ENCODE measurements at regions not wholly inside any gene's neighbourhood (a gene's known extent, or its start where the extent isn't known, plus 50 kb on each side); places are given as distances from the start of the nearest gene placed in this dataset.
"Not testable (repeated sequence)": the region's sequence is repeated elsewhere in the genome, so short reads cannot be mapped to it uniquely, and the experiment has no call there.

DNA sequence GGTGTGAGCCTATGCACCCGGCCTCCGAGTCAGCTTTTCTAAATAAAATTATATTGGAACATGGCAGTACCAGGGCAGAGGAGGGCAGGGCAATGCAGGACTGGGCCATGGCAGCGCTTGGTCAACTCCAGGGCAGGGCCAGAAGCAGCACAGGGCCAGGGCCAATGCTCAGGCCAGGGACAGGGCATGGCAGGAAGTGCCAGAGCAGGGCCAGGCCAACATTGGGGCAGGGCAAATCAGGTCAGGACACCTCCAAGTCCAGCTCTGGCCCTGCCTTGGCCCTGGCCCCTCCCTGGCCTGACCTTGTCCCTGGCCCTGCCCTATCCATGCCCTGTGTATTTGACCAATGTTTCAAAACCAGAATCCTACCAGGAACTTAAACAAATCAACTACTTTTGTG is 156.1 kb downstream of the LIPI start:
- H3F3A ChIP-seq (ENCODE audit: control insufficient read depth, insufficient read depth): no peaks in the 10 kb centered on the region
- no peaks in the 10 kb centered on the region for H3K9me2 ChIP-seq (replicated peaks; ENCODE audit: control insufficient read depth, low read length)
- H3K4me2 ChIP-seq (ENCODE audit: low read length): no peak overlapping the region
- no peaks in the 10 kb centered on the region for H4K20me1 ChIP-seq (ENCODE audit: control insufficient read depth, insufficient read depth, low read depth, low read length)
- peaks cover 51% of the 10 kb centered on the region for H3K79me2 ChIP-seq (ENCODE audit: control insufficient read depth, low read length)
- peaks cover 8% of the 10 kb centered on the region; the same call in 1 of the 2 replicates for H3K9me3 ChIP-seq (ENCODE audit: control insufficient read depth, insufficient read depth, low read length)
- TF ChIP-seq EZH2phosphoT487 (IDR thresholded peaks at IDR 0.05; ENCODE audit: borderline replicate concordance, low read length): no peak
- TF ChIP-seq, protein P1, sequence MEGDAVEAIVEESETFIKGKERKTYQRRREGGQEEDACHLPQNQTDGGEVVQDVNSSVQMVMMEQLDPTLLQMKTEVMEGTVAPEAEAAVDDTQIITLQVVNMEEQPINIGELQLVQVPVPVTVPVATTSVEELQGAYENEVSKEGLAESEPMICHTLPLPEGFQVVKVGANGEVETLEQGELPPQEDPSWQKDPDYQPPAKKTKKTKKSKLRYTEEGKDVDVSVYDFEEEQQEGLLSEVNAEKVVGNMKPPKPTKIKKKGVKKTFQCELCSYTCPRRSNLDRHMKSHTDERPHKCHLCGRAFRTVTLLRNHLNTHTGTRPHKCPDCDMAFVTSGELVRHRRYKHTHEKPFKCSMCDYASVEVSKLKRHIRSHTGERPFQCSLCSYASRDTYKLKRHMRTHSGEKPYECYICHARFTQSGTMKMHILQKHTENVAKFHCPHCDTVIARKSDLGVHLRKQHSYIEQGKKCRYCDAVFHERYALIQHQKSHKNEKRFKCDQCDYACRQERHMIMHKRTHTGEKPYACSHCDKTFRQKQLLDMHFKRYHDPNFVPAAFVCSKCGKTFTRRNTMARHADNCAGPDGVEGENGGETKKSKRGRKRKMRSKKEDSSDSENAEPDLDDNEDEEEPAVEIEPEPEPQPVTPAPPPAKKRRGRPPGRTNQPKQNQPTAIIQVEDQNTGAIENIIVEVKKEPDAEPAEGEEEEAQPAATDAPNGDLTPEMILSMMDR (IDR thresholded peaks at IDR 0.05; ENCODE audit: low read depth, low read length, poor library complexity, severe bottlenecking): no peak
- no peaks in the 10 kb centered on the region for H3K4me1 ChIP-seq (ENCODE audit: control insufficient read depth, low read length)
- no peaks in the 10 kb centered on the region for H3K27me3 ChIP-seq (ENCODE audit: control insufficient read depth, low read length)
- no peaks in the 10 kb centered on the region for H3K36me3 ChIP-seq (ENCODE audit: control insufficient read depth, low read length)
- H3K27ac ChIP-seq (ENCODE audit: low read depth, low read length): no peak overlapping the region
- H3K4me3 ChIP-seq (ENCODE audit: low read length): no peak overlapping the region

DNA sequence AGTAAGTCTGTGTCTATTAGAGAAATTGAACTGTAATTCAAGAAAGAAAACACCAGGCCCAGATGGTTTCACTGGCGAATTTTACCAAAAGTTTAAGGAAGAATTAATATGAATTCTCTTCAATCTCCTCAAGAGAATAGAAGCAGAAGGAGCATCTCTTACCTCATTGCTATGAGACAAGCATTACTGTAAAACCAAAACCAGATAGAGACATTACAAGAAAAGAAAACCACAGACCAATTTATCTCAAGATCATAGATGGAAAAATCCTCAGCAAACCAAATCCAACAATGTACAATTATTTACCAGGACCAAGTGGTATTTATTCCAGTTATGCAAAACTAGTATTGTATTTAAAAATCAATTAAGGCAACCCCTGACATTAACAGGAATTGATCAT is 160.6 kb downstream of the LIPI start:
- H4K20me1 ChIP-seq (ENCODE audit: control insufficient read depth, insufficient read depth, low read depth, low read length): no peaks in the 10 kb centered on the region
- H3K36me3 ChIP-seq (ENCODE audit: control insufficient read depth, low read length): no peaks in the 10 kb centered on the region
- H3K4me1 ChIP-seq (ENCODE audit: control insufficient read depth, low read length): no peaks in the 10 kb centered on the region
- H3K9me3 ChIP-seq (ENCODE audit: control insufficient read depth, insufficient read depth, low read length): no peaks in the 10 kb centered on the region
- H3K9me2 ChIP-seq (replicated peaks; ENCODE audit: control insufficient read depth, low read length): no peaks in the 10 kb centered on the region
- peaks cover 38% of the 10 kb centered on the region for H3K79me2 ChIP-seq (ENCODE audit: control insufficient read depth, low read length)
- H3K4me2 ChIP-seq (ENCODE audit: low read length): no peak overlapping the region
- H3F3A ChIP-seq (ENCODE audit: control insufficient read depth, insufficient read depth): no peaks in the 10 kb centered on the region
- H3K4me3 ChIP-seq (ENCODE audit: low read length): no peak overlapping the region
- TF ChIP-seq, protein P1 (IDR thresholded peaks at IDR 0.05; ENCODE audit: low read depth, low read length, poor library complexity, severe bottlenecking): no peak
- no peak for TF ChIP-seq EZH2phosphoT487 (IDR thresholded peaks at IDR 0.05; ENCODE audit: borderline replicate concordance, low read length)
- H3K27ac ChIP-seq (ENCODE audit: low read depth, low read length): no peak overlapping the region
- no peaks in the 10 kb centered on the region for H3K27me3 ChIP-seq (ENCODE audit: control insufficient read depth, low read length)

DNA sequence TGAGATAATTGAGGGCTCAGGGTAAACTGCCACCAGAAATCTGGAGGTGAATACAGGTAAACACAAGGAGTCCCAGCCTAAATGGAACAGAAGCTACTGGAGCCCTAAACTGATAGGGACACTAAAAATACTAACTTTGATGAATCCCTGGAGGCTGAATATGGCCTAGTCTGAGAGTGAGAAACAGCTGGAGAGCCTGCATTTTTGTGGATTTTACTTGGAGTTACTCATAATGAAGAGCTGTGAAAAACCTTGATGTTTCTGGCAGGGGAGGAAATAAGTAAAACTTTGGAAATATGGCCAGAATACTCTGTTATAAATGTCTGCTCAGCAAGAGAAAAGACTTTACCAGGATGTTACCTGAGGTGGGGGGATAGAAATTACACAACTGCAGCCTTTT is 164.4 kb downstream of the LIPI start:
- no peaks in the 10 kb centered on the region for H3K27me3 ChIP-seq (ENCODE audit: control insufficient read depth, low read length)
- no peak overlapping the region for H3K27ac ChIP-seq (ENCODE audit: low read depth, low read length)
- no peaks in the 10 kb centered on the region for H4K20me1 ChIP-seq (ENCODE audit: control insufficient read depth, insufficient read depth, low read depth, low read length)
- no peaks in the 10 kb centered on the region for H3K9me3 ChIP-seq (ENCODE audit: control insufficient read depth, insufficient read depth, low read length)
- no peaks in the 10 kb centered on the region for H3F3A ChIP-seq (ENCODE audit: control insufficient read depth, insufficient read depth)
- TF ChIP-seq EZH2phosphoT487 (IDR thresholded peaks at IDR 0.05; ENCODE audit: borderline replicate concordance, low read length): no peak
- TF ChIP-seq, protein P1 (IDR thresholded peaks at IDR 0.05; ENCODE audit: low read depth, low read length, poor library complexity, severe bottlenecking): no peak
- peaks cover 12% of the 10 kb centered on the region for H3K79me2 ChIP-seq (ENCODE audit: control insufficient read depth, low read length)
- no peak overlapping the region for H3K4me2 ChIP-seq (ENCODE audit: low read length)
- no peaks in the 10 kb centered on the region for H3K4me1 ChIP-seq (ENCODE audit: control insufficient read depth, low read length)
- H3K9me2 ChIP-seq (replicated peaks; ENCODE audit: control insufficient read depth, low read length): no peaks in the 10 kb centered on the region
- no peaks in the 10 kb centered on the region for H3K36me3 ChIP-seq (ENCODE audit: control insufficient read depth, low read length)
- no peak overlapping the region for H3K4me3 ChIP-seq (ENCODE audit: low read length)

DNA sequence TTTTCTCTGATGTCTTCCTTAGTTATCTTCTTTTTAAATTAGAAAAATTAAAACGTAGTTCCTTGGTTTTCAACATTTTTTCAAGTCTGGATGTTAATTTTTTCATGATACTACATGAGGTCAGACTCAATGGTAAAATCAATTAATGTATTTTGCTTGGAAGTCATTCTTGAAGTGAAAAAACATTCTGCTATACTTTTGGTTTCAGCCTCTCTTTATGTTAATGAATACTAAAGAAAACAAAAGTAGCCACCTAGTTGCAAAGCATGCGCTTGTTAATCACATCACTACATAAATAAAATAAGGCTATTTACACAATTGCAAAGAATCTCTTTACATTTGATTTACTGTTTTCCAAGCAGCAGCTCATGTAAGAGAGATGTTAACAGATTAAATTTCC is 170.4 kb downstream of the LIPI start:
- Histone ChIP-seq H3F3A (ENCODE audit: control insufficient read depth, insufficient read depth) (no peaks in the 10 kb centered on the region), H4K20me1 (ENCODE audit: control insufficient read depth, insufficient read depth, low read depth, low read length) (no peaks in the 10 kb centered on the region), H3K4me1 (ENCODE audit: control insufficient read depth, low read length) (no peaks in the 10 kb centered on the region), H3K9me3 (ENCODE audit: control insufficient read depth, insufficient read depth, low read length) (no peaks in the 10 kb centered on the region), H3K4me2 (ENCODE audit: low read length) (no peak overlapping the region), H3K4me3 (ENCODE audit: low read length) (no peak overlapping the region), H3K27ac (ENCODE audit: low read depth, low read length) (no peak overlapping the region), H3K27me3 (ENCODE audit: control insufficient read depth, low read length) (no peaks in the 10 kb centered on the region), H3K79me2 (ENCODE audit: control insufficient read depth, low read length) (peaks cover 67% of the 10 kb centered on the region), H3K36me3 (ENCODE audit: control insufficient read depth, low read length) (peaks cover 4% of the 10 kb centered on the region; the same call in 1 of the 2 replicates), H3K9me2 (replicated peaks; ENCODE audit: control insufficient read depth, low read length) (no peaks in the 10 kb centered on the region)
- no peak for TF ChIP-seq EZH2phosphoT487 (IDR thresholded peaks at IDR 0.05; ENCODE audit: borderline replicate concordance, low read length)
- TF ChIP-seq, protein P1 (IDR thresholded peaks at IDR 0.05; ENCODE audit: low read depth, low read length, poor library complexity, severe bottlenecking): no peak

DNA sequence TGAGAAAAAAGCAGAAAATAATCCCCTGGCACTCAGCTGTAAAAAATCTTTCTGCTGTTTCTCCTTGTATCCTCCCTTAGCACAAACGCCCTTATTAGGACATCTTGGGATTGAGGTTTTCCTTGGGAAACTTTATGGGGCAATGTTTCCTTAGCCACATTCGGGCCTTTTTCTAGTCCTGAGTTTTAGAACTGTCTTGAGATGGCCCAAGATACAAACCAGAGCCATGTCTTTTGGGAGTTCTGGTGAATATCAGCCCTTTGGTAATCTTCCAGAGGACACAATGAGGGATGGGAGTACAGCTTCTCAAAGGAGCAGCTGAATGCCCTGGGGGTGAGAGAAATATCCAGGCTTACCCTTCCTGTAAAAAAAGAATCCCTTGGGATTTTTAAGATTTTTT is 182.1 kb downstream of the LIPI start:
- not testable (repeated sequence) for H3K9me2 ChIP-seq (replicated peaks; ENCODE audit: control insufficient read depth, low read length); H3K27me3 ChIP-seq (ENCODE audit: control insufficient read depth, low read length); H4K20me1 ChIP-seq (ENCODE audit: control insufficient read depth, insufficient read depth, low read depth, low read length); H3K4me1 ChIP-seq (ENCODE audit: control insufficient read depth, low read length); H3K27ac ChIP-seq (ENCODE audit: low read depth, low read length); H3F3A ChIP-seq (ENCODE audit: control insufficient read depth, insufficient read depth); H3K36me3 ChIP-seq (ENCODE audit: control insufficient read depth, low read length); H3K9me3 ChIP-seq (ENCODE audit: control insufficient read depth, insufficient read depth, low read length)
- H3K4me3 ChIP-seq (ENCODE audit: low read length): peak overlapping the region; percentile 82
- H3K4me2 ChIP-seq (ENCODE audit: low read length): peak overlapping the region; percentile 49
- peaks cover 48% of the 10 kb centered on the region for H3K79me2 ChIP-seq (ENCODE audit: control insufficient read depth, low read length)
